Neural cell (in vitro differentiated cells): ENCODE measurements at regions not wholly inside any gene's neighbourhood (a gene's known extent, or its start where the extent isn't known, plus 50 kb on each side); places are given as distances from the start of the nearest gene placed in this dataset.

Experiments used
- EZH2 ChIP-seq: fragments of 200-600, 300-800 bp; shearing (Covaris generic), sonication (generic); IDR thresholded peaks from 2 replicates; pipeline ENCODE4 v1.6.1; 2014; ENCODE audit warnings: antibody characterized with exemption, low read length, borderline replicate concordance, mild to moderate bottlenecking; ENCODE audit not compliant: insufficient read depth, poor library complexity, severe bottlenecking
- POLR2AphosphoS5 ChIP-seq: IDR thresholded peaks from 2 replicates; pipeline ENCODE4 v1.6.1; 2012
- RAD21 ChIP-seq: fragments of 450-650 bp; conservative IDR thresholded peaks from 2 replicates; pipeline ENCODE4 v1.6.1; 2014; ENCODE audit warnings: antibody characterized with exemption, mild to moderate bottlenecking, moderate library complexity
- SMC3 ChIP-seq: fragments of 450-650 bp; conservative IDR thresholded peaks from 2 replicates; pipeline ENCODE4 v1.6.1; 2014; ENCODE audit warnings: antibody characterized with exemption, mild to moderate bottlenecking, moderate library complexity; ENCODE audit not compliant: poor library complexity
- TF ChIP-seq, protein P1 (sequence below): fragments of 450-650 bp; IDR thresholded peaks from 2 replicates; pipeline ENCODE4 v1.5.1; 2014; ENCODE audit warnings: antibody characterized with exemption, mild to moderate bottlenecking, moderate library complexity; ENCODE audit not compliant: poor library complexity, severe bottlenecking
- TF ChIP-seq, protein P2 (sequence below): IDR thresholded peaks from 2 replicates; pipeline ENCODE4 v1.6.1; 2012; ENCODE audit warnings: borderline replicate concordance

DNA sequence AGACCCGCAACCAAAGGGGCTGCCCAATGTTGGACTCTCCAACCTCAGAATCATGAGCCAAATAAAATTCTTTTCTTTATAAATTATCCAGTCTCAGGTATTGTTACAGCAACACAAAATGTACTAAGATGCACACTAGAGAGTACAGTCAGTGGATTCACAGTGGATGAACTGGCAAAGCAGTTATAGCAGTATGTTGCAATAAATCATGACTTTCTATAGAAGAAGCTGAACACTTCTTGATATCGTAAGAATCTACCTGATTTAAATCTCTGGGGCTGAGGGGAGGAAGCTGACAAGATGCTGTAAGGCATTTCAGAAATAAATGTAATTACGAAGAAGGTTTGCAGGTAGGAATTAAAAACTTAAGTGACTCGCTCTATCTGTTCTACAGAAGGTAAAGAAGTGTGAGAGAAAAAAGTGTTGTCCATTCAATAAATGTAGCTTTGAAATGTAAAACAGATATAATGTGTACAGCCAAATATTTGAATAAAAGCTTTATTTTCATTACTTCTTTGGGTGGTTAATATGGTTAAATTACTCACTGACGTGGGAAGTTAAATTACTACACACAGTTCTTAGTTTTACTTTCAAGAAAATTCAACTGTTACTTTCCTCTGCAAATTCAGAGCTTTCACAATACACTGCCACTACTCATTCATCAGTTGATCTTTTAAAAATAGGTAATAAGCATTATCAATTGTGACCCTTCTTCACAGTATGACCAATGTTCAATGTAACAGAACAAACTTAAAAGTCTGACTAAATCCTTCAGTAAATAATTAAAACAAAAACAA is 439.1 kb downstream of the SHQ1 start:
- TF ChIP-seq, protein P1, sequence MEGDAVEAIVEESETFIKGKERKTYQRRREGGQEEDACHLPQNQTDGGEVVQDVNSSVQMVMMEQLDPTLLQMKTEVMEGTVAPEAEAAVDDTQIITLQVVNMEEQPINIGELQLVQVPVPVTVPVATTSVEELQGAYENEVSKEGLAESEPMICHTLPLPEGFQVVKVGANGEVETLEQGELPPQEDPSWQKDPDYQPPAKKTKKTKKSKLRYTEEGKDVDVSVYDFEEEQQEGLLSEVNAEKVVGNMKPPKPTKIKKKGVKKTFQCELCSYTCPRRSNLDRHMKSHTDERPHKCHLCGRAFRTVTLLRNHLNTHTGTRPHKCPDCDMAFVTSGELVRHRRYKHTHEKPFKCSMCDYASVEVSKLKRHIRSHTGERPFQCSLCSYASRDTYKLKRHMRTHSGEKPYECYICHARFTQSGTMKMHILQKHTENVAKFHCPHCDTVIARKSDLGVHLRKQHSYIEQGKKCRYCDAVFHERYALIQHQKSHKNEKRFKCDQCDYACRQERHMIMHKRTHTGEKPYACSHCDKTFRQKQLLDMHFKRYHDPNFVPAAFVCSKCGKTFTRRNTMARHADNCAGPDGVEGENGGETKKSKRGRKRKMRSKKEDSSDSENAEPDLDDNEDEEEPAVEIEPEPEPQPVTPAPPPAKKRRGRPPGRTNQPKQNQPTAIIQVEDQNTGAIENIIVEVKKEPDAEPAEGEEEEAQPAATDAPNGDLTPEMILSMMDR: no peak
- no peak for TF ChIP-seq SMC3
- TF ChIP-seq RAD21: no peak
- TF ChIP-seq EZH2: no peak
- TF ChIP-seq, protein P2, sequence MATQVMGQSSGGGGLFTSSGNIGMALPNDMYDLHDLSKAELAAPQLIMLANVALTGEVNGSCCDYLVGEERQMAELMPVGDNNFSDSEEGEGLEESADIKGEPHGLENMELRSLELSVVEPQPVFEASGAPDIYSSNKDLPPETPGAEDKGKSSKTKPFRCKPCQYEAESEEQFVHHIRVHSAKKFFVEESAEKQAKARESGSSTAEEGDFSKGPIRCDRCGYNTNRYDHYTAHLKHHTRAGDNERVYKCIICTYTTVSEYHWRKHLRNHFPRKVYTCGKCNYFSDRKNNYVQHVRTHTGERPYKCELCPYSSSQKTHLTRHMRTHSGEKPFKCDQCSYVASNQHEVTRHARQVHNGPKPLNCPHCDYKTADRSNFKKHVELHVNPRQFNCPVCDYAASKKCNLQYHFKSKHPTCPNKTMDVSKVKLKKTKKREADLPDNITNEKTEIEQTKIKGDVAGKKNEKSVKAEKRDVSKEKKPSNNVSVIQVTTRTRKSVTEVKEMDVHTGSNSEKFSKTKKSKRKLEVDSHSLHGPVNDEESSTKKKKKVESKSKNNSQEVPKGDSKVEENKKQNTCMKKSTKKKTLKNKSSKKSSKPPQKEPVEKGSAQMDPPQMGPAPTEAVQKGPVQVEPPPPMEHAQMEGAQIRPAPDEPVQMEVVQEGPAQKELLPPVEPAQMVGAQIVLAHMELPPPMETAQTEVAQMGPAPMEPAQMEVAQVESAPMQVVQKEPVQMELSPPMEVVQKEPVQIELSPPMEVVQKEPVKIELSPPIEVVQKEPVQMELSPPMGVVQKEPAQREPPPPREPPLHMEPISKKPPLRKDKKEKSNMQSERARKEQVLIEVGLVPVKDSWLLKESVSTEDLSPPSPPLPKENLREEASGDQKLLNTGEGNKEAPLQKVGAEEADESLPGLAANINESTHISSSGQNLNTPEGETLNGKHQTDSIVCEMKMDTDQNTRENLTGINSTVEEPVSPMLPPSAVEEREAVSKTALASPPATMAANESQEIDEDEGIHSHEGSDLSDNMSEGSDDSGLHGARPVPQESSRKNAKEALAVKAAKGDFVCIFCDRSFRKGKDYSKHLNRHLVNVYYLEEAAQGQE: no peak
- TF ChIP-seq POLR2AphosphoS5: no peak
